Lower lobe of right lung (tissue), 2 donors: ENCODE measurements at regions not wholly inside any gene's neighbourhood (a gene's known extent, or its start where the extent isn't known, plus 50 kb on each side); places are given as distances from the start of the nearest gene placed in this dataset.

Experiments
- ATAC-seq, 2 donors: fragments of 200-7000 bp; cut with Tn5 transposase; one replicate each; pipeline ENCODE4 v1.9.1; 2020 to 2022; ENCODE audit warnings: mild to moderate bottlenecking in 2 of 2, moderate library complexity in 2 of 2
- DNase-seq: peaks from one replicate; pipeline ENCODE4 v3.0.0-alpha.2; 2020
- H3K27ac ChIP-seq: fragments of 200-600 bp; one replicate; pipeline ENCODE4 v1.8.0; 2022
- H3K27me3 ChIP-seq: fragments of 200-600 bp; one replicate; pipeline ENCODE4 v1.8.0; 2022; ENCODE audit warnings: low read depth
- H3K36me3 ChIP-seq: fragments of 200-600 bp; one replicate; pipeline ENCODE4 v1.8.0; 2022; ENCODE audit warnings: mild to moderate bottlenecking
- H3K4me1 ChIP-seq: fragments of 200-600 bp; one replicate; pipeline ENCODE4 v1.8.0; 2022
- H3K4me3 ChIP-seq: fragments of 200-600 bp; one replicate; pipeline ENCODE4 v1.8.0; 2022; ENCODE audit warnings: mild to moderate bottlenecking
- H3K9me3 ChIP-seq: fragments of 200-600 bp; one replicate; pipeline ENCODE4 v1.8.0; 2022
- CTCF ChIP-seq: fragments of 200-600 bp; IDR thresholded peaks from one replicate; pipeline ENCODE4 v1.8.0; 2022; ENCODE audit warnings: antibody characterized with exemption, mild to moderate bottlenecking
- intact Hi-C: fragments of 100-400 bp; cut with DNase I; formaldehyde crosslinking; loops from one replicate; pipeline ENCODE4 v1.11.0; 2022
- donor health status: DM: no; HTN: yes; CAD: no; lungs with severe emphysema.

- no peak overlapping the region for H3K27ac ChIP-seq
- no peak for TF ChIP-seq CTCF
- no peaks in the 10 kb centered on the region for H3K27me3 ChIP-seq
- no peak overlapping the region for H3K4me3 ChIP-seq
- ATAC-seq (no peak), DNase-seq (no peak)
- peaks cover 13% of the 10 kb centered on the region for H3K9me3 ChIP-seq
- intact Hi-C loops = no loop called here
- H3K4me1 ChIP-seq = no peaks in the 10 kb centered on the region
- H3K36me3 ChIP-seq = no peaks in the 10 kb centered on the region
Measured at GRCh38 chr1:239478069-239478468, 91.7 kb downstream of the CHRM3 start.

- Histone ChIP-seq H3K4me3 (no peak overlapping the region), H3K27ac (no peak overlapping the region), H3K9me3 (peaks cover 12% of the 10 kb centered on the region), H3K4me1 (no peaks in the 10 kb centered on the region), H3K36me3 (no peaks in the 10 kb centered on the region), H3K27me3 (no peaks in the 10 kb centered on the region)
- no peak for TF ChIP-seq CTCF
- no peak for ATAC-seq
- intact Hi-C loops = no loop called here
- DNase-seq = no peak
Measured at GRCh38 chr1:239483391-239483790, 97.0 kb downstream of the CHRM3 start.

- Histone ChIP-seq H3K27ac (no peak overlapping the region), H3K27me3 (no peaks in the 10 kb centered on the region), H3K4me1 (no peaks in the 10 kb centered on the region), H3K36me3 (no peaks in the 10 kb centered on the region), H3K9me3 (no peaks in the 10 kb centered on the region), H3K4me3 (no peak overlapping the region)
- intact Hi-C loops = no loop called here
- no peak for ATAC-seq
- no peak for TF ChIP-seq CTCF
- no peak for DNase-seq
Measured at GRCh38 chr1:239493811-239494414, 107.5 kb downstream of the CHRM3 start.

GRCh38 chr1:239505094-239505493, 118.7 kb downstream of the CHRM3 start:
- Histone ChIP-seq H3K36me3 (no peaks in the 10 kb centered on the region), H3K4me1 (no peaks in the 10 kb centered on the region), H3K4me3 (no peak overlapping the region), H3K27ac (no peak overlapping the region), H3K9me3 (peaks cover 16% of the 10 kb centered on the region), H3K27me3 (no peaks in the 10 kb centered on the region)
- DNase-seq = no peak
- no peak for TF ChIP-seq CTCF
- ATAC-seq = no peak
- intact Hi-C loops = no loop called here

GRCh38 chr1:239507826-239508225, 121.5 kb downstream of the CHRM3 start:
- ATAC-seq = no peak
- H3K4me1 ChIP-seq = no peaks in the 10 kb centered on the region

More at GRCh38 chr1:239507826-239508225, 121.5 kb downstream of the CHRM3 start:
- Histone ChIP-seq H3K27ac (no peak overlapping the region), H3K9me3 (peaks cover 16% of the 10 kb centered on the region), H3K27me3 (no peaks in the 10 kb centered on the region), H3K36me3 (no peaks in the 10 kb centered on the region), H3K4me3 (no peak overlapping the region)
- no peak for TF ChIP-seq CTCF
- no peak for DNase-seq
- intact Hi-C loops = no loop called here
